GM18861 (cell line): ENCODE measurements at regions not wholly inside any gene's neighbourhood (a gene's known extent, or its start where the extent isn't known, plus 50 kb on each side); places are given as distances from the start of the nearest gene placed in this dataset.

Experiments
- ATAC-seq: cut with Tn5 transposase; IDR thresholded peaks from one replicate; pipeline ENCODE4 v1.9.1; 2021; ENCODE audit not compliant: unreplicated experiment

DNA sequence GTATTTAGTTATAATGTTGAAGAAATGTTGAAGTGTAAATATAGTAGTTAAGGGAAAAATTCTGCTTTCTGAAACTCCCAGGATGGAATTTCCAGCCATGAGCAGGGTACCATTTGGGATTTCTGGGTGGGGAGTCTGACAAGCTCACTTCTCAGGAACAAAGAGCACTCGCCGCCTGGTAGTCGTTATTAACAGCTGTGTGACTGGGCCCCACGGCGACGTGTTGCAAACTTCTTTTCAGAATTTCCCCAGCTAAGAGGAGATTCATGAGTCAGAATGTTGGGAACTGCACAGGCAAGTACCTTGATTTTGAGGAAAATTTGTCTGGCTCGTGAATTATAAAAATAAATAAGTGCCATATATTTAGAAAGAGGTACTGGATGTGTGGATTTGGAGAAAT lies 103.7 kb downstream of the LACC1 start:
- ATAC-seq, result no peak

GRCh38 chr13:43984292-43984691 lies 104.6 kb downstream of the LACC1 start:
- ATAC-seq, result no peak

- no peak for ATAC-seq
Measured at GRCh38 chr13:43985422-43986072, 105.8 kb downstream of the LACC1 start.

GRCh38 chr13:43986421-43986981 lies 106.8 kb downstream of the LACC1 start:
- ATAC-seq, result no peak

DNA sequence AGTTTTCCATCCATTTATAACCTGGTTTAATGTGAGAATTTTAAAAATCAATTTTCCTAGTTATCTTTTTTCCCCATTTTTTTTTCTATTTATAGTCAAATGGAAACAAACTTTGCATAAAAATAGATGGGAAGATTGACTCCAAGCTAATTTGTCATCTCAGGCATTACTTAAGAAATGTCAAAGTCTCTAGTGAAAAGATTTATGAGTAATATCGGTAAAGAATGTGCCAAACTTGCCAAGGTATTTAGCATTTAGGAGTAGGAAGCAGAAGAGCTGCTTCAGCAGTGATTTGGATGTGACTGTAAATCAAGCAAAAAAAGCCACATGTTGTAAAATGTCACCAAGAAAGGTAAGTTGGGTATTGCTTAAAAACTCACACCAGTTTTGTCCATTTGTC lies 108.6 kb downstream of the LACC1 start:
- no peak for ATAC-seq

GRCh38 chr13:43990021-43990420 lies 110.3 kb downstream of the LACC1 start:
- ATAC-seq, result no peak

GRCh38 chr13:43990829-43991228 lies 111.1 kb downstream of the LACC1 start:
- ATAC-seq, result no peak

DNA sequence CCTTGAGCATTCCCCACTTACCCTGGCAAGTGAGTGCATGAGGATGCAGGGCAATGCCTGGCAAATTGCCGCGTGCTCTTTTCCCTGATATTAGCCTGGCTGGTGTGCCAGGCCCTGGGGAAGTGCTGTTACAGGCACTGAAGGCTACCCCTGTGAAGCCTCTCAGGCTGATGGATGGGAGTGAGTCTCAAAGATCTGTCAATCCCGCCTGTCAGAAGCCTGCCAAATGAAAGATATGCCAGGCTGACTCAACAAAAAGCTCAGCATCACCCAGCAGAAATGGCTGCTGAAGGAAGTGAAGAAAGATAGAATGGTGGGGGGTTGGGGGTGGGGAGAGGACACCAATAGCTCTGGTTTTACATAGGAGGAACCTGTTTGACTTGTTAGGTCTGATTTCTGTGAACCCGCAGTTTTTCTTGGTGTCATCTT lies 112.1 kb downstream of the LACC1 start:
- no peak for ATAC-seq

DNA sequence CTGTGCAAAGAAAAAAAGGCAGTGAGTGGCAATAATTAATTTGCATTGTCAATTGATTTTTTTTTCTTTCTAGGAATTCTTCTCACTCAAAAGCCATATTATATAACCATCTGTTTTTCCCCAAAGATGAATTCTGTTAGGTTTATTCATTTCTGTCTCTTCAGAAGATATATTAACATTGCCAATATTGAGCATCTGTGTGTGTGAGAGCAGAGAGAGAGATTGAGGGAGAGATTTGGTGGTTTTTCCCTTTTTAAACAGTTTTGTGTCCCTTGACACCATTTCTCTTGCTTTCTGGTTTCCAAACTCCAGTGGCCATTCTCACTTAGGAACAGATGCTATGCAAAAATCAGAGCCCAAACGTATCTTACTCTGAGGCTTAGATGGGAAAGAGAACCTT lies 112.5 kb downstream of the LACC1 start:
- ATAC-seq, result no peak

DNA sequence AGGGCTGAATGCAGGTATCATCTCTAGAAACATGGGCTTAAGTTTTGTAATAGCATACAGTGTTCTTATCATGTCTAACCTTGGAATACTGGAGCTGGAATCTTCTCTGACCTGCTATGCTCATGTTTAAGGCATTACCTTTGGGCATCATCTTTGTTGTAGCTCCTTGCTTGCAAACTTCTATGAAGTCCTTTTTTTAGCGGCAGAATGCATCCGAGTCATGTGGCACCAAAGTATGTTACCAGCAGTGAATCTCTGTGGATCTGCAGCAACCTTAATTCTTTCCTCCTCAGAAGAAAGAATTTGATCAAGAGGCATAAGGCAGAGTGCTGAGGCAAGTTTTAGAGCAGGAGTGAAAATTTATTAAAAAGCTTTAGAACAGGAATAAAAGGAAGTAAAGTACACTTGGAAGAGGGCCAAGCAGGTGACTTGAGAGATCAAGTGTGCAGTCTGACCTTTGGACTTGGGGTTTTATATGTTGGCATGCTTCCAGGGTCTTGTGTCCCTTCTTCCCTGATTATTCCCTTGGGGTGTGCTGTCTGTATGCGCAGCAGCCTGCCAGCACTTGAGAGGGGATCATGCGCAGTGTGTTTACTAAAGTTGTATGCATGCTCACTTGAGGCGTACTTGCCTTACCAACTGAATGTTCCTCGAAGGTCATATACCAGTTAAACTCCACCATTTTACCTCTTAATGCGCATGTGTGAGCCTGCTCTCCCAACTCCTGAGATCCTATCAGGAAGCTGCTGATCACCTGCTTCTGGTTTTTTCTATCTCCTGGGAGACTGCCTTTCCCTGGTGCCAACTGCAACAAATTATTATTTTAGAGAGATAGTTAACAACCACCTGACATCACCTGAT lies 115.5 kb downstream of the LACC1 start:
- ATAC-seq, result no peak

DNA sequence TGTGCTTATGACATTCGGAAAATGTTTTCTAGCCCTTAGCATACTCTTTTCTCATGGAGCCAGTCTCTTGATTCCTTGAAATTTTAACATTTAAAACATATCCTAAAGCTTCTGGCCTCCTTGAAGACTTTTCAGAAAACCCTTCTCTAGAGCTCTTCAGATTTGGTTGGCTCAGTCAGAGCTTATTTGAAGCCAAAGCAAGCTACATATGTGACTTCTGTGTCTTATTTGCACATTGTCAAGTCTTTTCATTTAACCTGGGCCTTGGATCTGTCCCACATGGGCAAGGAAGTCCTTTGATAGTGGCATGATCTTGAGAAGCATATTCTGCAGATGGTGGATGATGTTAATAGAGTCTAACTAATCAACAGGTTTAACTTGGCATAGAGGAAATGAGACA lies 116.5 kb downstream of the LACC1 start:
- no peak for ATAC-seq

GRCh38 chr13:44003481-44003880 lies 123.8 kb downstream of the LACC1 start:
- ATAC-seq, result no peak

DNA sequence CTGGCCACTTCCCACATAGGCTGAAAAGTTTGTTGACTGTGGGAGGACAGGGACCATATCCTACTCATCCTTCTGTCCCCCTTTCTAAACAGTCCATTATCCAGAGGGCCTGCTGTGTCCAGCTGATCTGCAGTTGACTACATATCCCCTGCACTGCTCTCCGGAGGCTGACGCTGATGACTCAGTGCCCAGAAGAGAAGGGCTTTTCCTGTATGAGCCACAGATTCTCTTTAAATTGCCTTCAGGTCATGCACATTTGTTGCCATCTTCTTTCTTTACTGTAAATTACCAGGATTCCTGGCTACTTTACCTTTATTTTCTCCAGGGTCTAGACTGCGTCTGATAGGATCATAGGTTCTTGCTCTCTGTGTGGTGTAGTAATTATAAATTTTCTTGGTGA lies 125.2 kb downstream of the LACC1 start:
- ATAC-seq, result no peak

- ATAC-seq, result no peak
Measured at GRCh38 chr13:44007451-44007850, 127.7 kb downstream of the LACC1 start.

- no peak for ATAC-seq
Measured at GRCh38 chr13:44011036-44011435, 131.3 kb downstream of the LACC1 start.

GRCh38 chr13:44012910-44013757 lies 133.4 kb downstream of the LACC1 start:
- no peak for ATAC-seq

DNA sequence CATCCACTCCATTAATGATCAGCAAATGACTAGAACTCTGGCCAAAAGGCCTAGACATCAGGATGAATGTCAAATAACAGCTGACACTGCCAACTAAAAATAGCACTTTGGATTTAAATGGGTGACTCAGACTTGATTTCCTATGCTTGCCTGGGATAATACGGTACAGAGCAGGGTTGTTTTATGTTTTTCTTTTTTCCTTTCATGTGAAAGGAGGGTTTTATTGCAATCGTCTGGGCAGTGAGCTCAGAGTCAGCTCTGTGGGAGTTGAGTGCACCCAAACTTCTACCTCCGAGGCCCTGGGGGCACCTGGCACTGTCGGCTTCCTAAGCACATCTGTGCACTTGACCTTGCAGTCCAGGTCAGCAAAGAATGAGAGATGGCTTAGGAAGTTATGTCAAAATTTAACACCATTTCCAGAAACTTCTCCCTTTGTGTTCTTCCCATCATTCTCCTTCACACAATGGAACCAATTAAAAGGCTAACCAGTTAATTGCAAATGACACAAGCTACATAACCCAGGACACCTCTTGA lies 134.1 kb downstream of the LACC1 start:
- no peak for ATAC-seq

GRCh38 chr13:44014501-44014900 lies 134.8 kb downstream of the LACC1 start:
- no peak for ATAC-seq

- ATAC-seq, result no peak
Measured at GRCh38 chr13:44015118-44015517, 135.4 kb downstream of the LACC1 start.

- ATAC-seq, result no peak
Measured at GRCh38 chr13:44015811-44016210, 136.1 kb downstream of the LACC1 start.

GRCh38 chr13:44017756-44018309 lies 138.1 kb downstream of the LACC1 start:
- no peak for ATAC-seq
